HFFc6 (cell line): ENCODE measurements at regions not wholly inside any gene's neighbourhood (a gene's known extent, or its start where the extent isn't known, plus 50 kb on each side); places are given as distances from the start of the nearest gene placed in this dataset.

ENCODE experiments used
- DNase-seq: peaks from one replicate; pipeline ENCODE4 v3.0.0-alpha.2; 2018
- H3K27ac Mint-ChIP-seq: 2 replicates; pipeline ENCODE4 v1.8.0; 2020; ENCODE audit warnings: mild to moderate bottlenecking, mixed read lengths
- H3K27me3 Mint-ChIP-seq: 2 replicates; pipeline ENCODE4 v1.8.0; 2021; ENCODE audit warnings: mild to moderate bottlenecking, moderate library complexity, mixed read lengths; ENCODE audit not compliant: insufficient read depth
- H3K36me3 Mint-ChIP-seq: 2 replicates; pipeline ENCODE4 v1.8.0; 2021; ENCODE audit warnings: low read depth, mixed read lengths
- H3K4me1 Mint-ChIP-seq: 2 replicates; pipeline ENCODE4 v1.8.0; 2020; ENCODE audit warnings: low read depth, mixed read lengths
- H3K4me3 Mint-ChIP-seq: 2 replicates; pipeline ENCODE4 v1.8.0; 2020; ENCODE audit warnings: mild to moderate bottlenecking, moderate library complexity, mixed read lengths
- H3K9me3 Mint-ChIP-seq: 2 replicates; pipeline ENCODE4 v1.8.0; 2020; ENCODE audit warnings: mild to moderate bottlenecking, mixed read lengths
- TF ChIP-seq, protein P1 (sequence below): fragments of 200-600 bp; sonication (generic); IDR thresholded peaks from 2 replicates; pipeline ENCODE4 v1.5.0; 2021; ENCODE audit warnings: antibody characterized with exemption, mild to moderate bottlenecking

DNA sequence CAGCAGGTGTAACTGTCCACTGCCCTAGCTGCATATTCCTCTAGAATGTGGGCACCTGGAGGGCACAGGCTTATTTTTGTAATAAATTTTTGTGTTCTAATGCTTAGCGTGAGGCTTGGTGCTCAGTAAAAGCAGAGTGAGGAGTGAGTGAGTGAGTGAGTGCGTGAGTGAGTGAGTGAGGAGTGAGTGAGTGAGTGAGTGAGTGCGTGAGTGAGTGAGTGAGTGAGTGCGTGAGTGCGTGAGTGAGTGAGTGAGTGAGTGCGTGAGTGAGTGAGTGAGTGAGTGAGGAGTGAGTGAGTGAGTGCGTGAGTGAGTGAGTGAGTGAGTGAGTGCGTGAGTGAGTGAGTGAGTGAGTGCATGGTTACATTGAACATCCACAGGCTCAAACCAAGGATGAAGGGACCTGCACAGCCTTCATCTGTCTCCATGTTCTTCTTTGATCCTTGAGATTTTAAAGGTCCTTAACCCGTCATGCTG lies 371.5 kb downstream of the MED10 start:
- TF ChIP-seq, protein P1, sequence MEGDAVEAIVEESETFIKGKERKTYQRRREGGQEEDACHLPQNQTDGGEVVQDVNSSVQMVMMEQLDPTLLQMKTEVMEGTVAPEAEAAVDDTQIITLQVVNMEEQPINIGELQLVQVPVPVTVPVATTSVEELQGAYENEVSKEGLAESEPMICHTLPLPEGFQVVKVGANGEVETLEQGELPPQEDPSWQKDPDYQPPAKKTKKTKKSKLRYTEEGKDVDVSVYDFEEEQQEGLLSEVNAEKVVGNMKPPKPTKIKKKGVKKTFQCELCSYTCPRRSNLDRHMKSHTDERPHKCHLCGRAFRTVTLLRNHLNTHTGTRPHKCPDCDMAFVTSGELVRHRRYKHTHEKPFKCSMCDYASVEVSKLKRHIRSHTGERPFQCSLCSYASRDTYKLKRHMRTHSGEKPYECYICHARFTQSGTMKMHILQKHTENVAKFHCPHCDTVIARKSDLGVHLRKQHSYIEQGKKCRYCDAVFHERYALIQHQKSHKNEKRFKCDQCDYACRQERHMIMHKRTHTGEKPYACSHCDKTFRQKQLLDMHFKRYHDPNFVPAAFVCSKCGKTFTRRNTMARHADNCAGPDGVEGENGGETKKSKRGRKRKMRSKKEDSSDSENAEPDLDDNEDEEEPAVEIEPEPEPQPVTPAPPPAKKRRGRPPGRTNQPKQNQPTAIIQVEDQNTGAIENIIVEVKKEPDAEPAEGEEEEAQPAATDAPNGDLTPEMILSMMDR: no peak
- H3K4me3 Mint-ChIP-seq: no peak overlapping the region
- no peak for DNase-seq
- peaks cover 48% of the 10 kb centered on the region for H3K9me3 Mint-ChIP-seq
- no peak overlapping the region for H3K27ac Mint-ChIP-seq
- H3K27me3 Mint-ChIP-seq: no peaks in the 10 kb centered on the region
- no peaks in the 10 kb centered on the region for H3K4me1 Mint-ChIP-seq
- H3K36me3 Mint-ChIP-seq: no peaks in the 10 kb centered on the region; the same call in 1 of the 2 replicates

DNA sequence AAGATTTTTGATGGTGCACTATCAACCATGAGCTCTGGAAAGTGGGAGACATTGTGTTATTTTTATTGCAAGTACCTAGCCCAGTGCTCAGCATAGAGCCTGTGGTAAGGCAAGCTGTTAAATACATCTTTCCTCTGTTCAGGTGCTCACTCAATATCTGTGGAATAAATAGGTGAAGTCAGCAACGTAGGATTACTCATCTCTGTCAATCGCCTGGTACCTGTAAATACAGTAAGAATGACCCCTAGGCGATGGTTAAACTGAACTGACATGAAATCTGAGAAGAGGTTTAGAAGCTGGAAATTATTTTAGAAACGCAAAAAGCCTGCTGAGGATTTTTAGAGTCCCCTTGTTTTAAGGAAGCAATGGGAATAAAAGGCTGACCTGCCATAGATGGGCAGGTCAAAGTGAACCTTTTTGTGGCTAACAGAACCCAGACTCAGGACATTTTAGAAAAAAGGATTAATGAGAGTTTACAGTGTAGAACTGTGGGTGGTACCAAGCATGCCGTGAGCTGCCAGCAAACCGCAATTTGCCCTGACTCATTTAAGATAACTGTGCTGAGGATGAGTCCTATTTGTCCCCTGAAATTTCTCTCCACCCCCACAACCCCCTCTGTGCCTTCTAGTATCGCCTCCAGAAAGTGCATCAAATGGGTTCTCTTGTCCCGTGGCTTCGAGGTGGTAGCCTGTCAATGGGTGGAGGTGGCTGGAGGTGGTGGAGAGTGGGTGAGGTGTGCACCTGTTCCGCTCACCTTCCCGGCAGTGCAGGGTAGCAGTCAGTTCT lies 375.1 kb downstream of the MED10 start:
- H3K27me3 Mint-ChIP-seq: no peaks in the 10 kb centered on the region
- TF ChIP-seq, protein P1: no peak
- no peak overlapping the region for H3K27ac Mint-ChIP-seq
- H3K9me3 Mint-ChIP-seq: peaks cover 58% of the 10 kb centered on the region
- no peak overlapping the region for H3K4me3 Mint-ChIP-seq
- no peaks in the 10 kb centered on the region; the same call in 1 of the 2 replicates for H3K36me3 Mint-ChIP-seq
- no peak for DNase-seq
- no peaks in the 10 kb centered on the region for H3K4me1 Mint-ChIP-seq

DNA sequence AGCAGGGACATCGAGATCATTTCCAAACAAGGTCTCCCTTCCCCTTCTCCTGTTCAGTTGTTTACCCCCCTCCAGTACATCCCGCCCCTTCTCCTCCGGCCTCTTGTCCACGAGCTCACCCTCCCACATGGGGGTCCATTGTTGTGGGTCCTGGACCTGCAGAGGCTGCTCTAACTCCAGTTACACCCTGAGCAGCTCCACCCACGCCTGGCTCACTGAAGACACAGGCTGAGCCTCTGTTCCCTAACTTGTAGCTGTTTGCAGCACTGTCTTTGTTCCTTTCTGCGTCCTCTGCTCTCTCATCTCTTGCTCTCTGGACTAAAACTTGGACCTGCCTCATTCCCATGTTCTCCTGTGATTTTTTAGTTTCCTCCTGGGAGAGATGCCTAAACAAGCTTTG lies 377.5 kb downstream of the MED10 start:
- peaks cover 61% of the 10 kb centered on the region for H3K9me3 Mint-ChIP-seq
- no peaks in the 10 kb centered on the region for H3K4me1 Mint-ChIP-seq
- H3K36me3 Mint-ChIP-seq: no peaks in the 10 kb centered on the region; the same call in 1 of the 2 replicates
- no peaks in the 10 kb centered on the region for H3K27me3 Mint-ChIP-seq
- TF ChIP-seq, protein P1: no peak
- DNase-seq: no peak
- H3K4me3 Mint-ChIP-seq: no peak overlapping the region
- no peak overlapping the region for H3K27ac Mint-ChIP-seq

DNA sequence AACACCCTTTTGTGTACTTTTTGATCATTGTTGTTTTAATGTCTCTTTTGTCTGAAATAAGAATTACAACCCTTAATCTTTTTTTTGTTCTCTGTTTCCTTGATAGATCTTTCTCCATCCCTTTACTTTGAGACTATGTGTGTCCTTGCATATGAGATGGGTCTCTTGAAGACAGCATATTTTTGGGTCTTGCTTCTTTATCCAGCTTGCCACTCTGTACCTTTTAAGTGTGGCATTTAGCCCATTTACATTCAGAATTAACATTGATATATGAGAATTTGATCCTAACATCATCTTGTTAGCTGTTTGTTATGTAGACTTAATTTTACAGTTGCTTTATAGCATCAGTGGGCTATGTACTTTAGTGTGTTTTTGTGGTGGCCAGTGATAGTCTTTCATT lies 382.5 kb downstream of the MED10 start:
- DNase-seq: no peak
- Mint-ChIP-seq H3K9me3 (peaks cover 63% of the 10 kb centered on the region), H3K36me3 (no peaks in the 10 kb centered on the region), H3K4me3 (no peak overlapping the region), H3K27ac (no peak overlapping the region), H3K4me1 (no peaks in the 10 kb centered on the region), H3K27me3 (no peaks in the 10 kb centered on the region)
- TF ChIP-seq, protein P1: no peak

DNA sequence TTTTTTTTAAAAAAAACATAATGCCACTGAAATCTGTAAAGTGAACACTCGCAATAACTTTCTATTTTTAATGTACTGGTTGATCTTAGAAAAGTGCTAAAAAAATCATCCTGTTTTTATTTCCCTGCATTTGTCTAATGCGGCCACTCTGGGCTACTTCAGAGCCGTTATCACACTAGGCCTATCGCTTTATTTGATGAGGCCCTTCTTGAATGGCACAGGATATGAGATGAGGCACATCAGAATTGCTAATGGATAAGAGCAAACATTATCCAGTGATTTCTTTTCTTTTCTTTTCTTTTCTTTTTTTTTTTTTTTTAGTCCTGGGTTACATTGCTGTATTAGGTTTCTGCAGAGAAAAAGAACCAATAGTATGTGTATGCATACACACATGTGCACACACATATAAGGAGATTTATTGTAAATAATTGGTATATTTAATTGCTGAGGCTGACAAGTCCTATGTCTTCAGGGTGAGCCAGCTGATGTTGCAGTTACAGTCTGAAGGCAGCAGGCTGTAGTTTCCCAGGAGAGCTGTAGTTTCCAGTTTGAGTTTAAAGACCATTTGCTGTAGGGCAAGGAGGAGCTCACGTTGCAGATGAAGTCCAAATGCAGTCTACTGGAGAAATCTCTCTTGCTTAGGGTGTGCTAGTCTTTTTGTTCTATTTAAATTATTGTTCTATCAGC lies 391.7 kb downstream of the MED10 start:
- peaks cover 28% of the 10 kb centered on the region for H3K9me3 Mint-ChIP-seq
- no peak for DNase-seq
- no peak overlapping the region for H3K27ac Mint-ChIP-seq
- H3K27me3 Mint-ChIP-seq: peaks cover under 1% of the 10 kb centered on the region
- TF ChIP-seq, protein P1: no peak
- H3K4me3 Mint-ChIP-seq: no peak overlapping the region
- H3K4me1 Mint-ChIP-seq: no peaks in the 10 kb centered on the region
- H3K36me3 Mint-ChIP-seq: no peaks in the 10 kb centered on the region
